ENCODE measurements at regions not wholly inside any gene's neighbourhood (a gene's known extent, or its start where the extent isn't known, plus 50 kb on each side); places are given as distances from the start of the nearest gene placed in this dataset.
"Not testable (repeated sequence)": the region's sequence is repeated elsewhere in the genome, so short reads cannot be mapped to it uniquely, and the experiment has no call there.

- no peak for DNase-seq
Measured at GRCh38 chr5:14054111-14054854, 88.9 kb upstream of the TRIO start.

GRCh38 chr5:14050821-14051220, 92.3 kb upstream of the TRIO start:
- no peak for DNase-seq

- DNase-seq = no peak
Measured at GRCh38 chr5:14048434-14048833, 94.7 kb upstream of the TRIO start.

GRCh38 chr5:14041528-14042192, 97.2 kb upstream of the DNAH5 start:
- DNase-seq = no peak

GRCh38 chr5:14040542-14040941, 96.1 kb upstream of the DNAH5 start:
- DNase-seq = no peak

GRCh38 chr5:14039576-14039975, 95.1 kb upstream of the DNAH5 start:
- no peak for DNase-seq

- DNase-seq = no peak
Measured at GRCh38 chr5:14039063-14039462, 94.6 kb upstream of the DNAH5 start.

GRCh38 chr5:14038341-14038959, 94.0 kb upstream of the DNAH5 start:
- DNase-seq = no peak

- DNase-seq = no peak
Measured at GRCh38 chr5:14036947-14037346, 92.5 kb upstream of the DNAH5 start.

- no peak for DNase-seq
Measured at GRCh38 chr5:14036514-14036913, 92.0 kb upstream of the DNAH5 start.

GRCh38 chr5:14035859-14036503, 91.5 kb upstream of the DNAH5 start:
- no peak for DNase-seq

- DNase-seq = no peak
Measured at GRCh38 chr5:14034963-14035362, 90.5 kb upstream of the DNAH5 start.

GRCh38 chr5:14032918-14033317, 88.4 kb upstream of the DNAH5 start:
- DNase-seq = no peak

GRCh38 chr5:14028938-14029584, 84.6 kb upstream of the DNAH5 start:
- no peak for DNase-seq

GRCh38 chr5:14028188-14028587, 83.7 kb upstream of the DNAH5 start:
- no peak for DNase-seq

- DNase-seq = no peak
Measured at GRCh38 chr5:14025569-14026286, 81.2 kb upstream of the DNAH5 start.

- no peak for DNase-seq
Measured at GRCh38 chr5:14022971-14023370, 78.5 kb upstream of the DNAH5 start.

GRCh38 chr5:14020944-14021343, 76.5 kb upstream of the DNAH5 start:
- not testable (repeated sequence) for DNase-seq

GRCh38 chr5:14019768-14020290, 75.3 kb upstream of the DNAH5 start:
- no peak for DNase-seq

GRCh38 chr5:14017904-14018303, 73.4 kb upstream of the DNAH5 start:
- no peak for DNase-seq

- DNase-seq = no peak
Measured at GRCh38 chr5:14016549-14016948, 72.1 kb upstream of the DNAH5 start.
